Left ventricle myocardium inferior (tissue), 1 donor: ENCODE measurements at regions not wholly inside any gene's neighbourhood (a gene's known extent, or its start where the extent isn't known, plus 50 kb on each side); places are given as distances from the start of the nearest gene placed in this dataset.

Source experiments
- DNase-seq: peaks from one replicate; pipeline ENCODE4 v3.0.0-alpha.2; 2020
- H3K27ac ChIP-seq: fragments of 200-600 bp; replicated peaks from 2 replicates; pipeline ENCODE4 v1.8.0; 2021
- H3K27me3 ChIP-seq: fragments of 200-600 bp; 2 replicates; pipeline ENCODE4 v1.8.0; 2021; ENCODE audit warnings: low read depth
- H3K36me3 ChIP-seq: fragments of 200-600 bp; 2 replicates; pipeline ENCODE4 v1.8.0; 2021
- H3K4me1 ChIP-seq: fragments of 200-600 bp; 2 replicates; pipeline ENCODE4 v1.8.0; 2021
- H3K4me3 ChIP-seq: fragments of 200-600 bp; 2 replicates; pipeline ENCODE4 v1.8.0; 2021; ENCODE audit warnings: mild to moderate bottlenecking, moderate library complexity
- H3K9me3 ChIP-seq: fragments of 200-600 bp; replicated peaks from 2 replicates; pipeline ENCODE4 v1.8.0; 2021
- CTCF ChIP-seq: fragments of 200-600 bp; IDR thresholded peaks from 2 replicates; pipeline ENCODE4 v1.8.0; 2021; ENCODE audit warnings: antibody characterized with exemption, mild to moderate bottlenecking, borderline replicate concordance
- intact Hi-C: fragments of 100-400 bp; cut with micrococcal nuclease; formaldehyde crosslinking; loops from one replicate; pipeline ENCODE4 v1.11.0; 2022
- donor health status: DM: no; HTN: yes; CAD: no; lungs with severe emphysema.

GRCh38 chr1:58979677-58980076, 195.8 kb upstream of the JUN start:
- Histone ChIP-seq H3K27me3 (no peaks in the 10 kb centered on the region), H3K9me3 (no peaks in the 10 kb centered on the region), H3K4me3 (no peak overlapping the region), H3K4me1 (peaks cover 29% of the 10 kb centered on the region), H3K36me3 (no peaks in the 10 kb centered on the region), H3K27ac (no peak overlapping the region)
- DNase-seq: no peak
- intact Hi-C loops: no loop called here
- no peak for TF ChIP-seq CTCF

GRCh38 chr1:58981392-58981791, 197.5 kb upstream of the JUN start:
- intact Hi-C loops: no loop called here
- TF ChIP-seq CTCF: no peak
- Histone ChIP-seq H3K27me3 (no peaks in the 10 kb centered on the region), H3K9me3 (no peaks in the 10 kb centered on the region), H3K27ac (peak overlapping the region; percentile 72), H3K36me3 (no peaks in the 10 kb centered on the region), H3K4me3 (no peak overlapping the region), H3K4me1 (peaks cover 26% of the 10 kb centered on the region)
- DNase-seq: no peak

- H3K4me1 ChIP-seq: peaks cover 36% of the 10 kb centered on the region
- H3K27ac ChIP-seq: peak overlapping the region; percentile 72
- intact Hi-C loops: no loop called here
- no peaks in the 10 kb centered on the region for H3K9me3 ChIP-seq
- no peak overlapping the region for H3K4me3 ChIP-seq
- no peaks in the 10 kb centered on the region for H3K27me3 ChIP-seq
- no peak for TF ChIP-seq CTCF
- peak; percentile 48 for DNase-seq
- H3K36me3 ChIP-seq: no peaks in the 10 kb centered on the region
Measured at GRCh38 chr1:58982259-58982998, 198.6 kb upstream of the JUN start.

- H3K4me1 ChIP-seq: peaks cover 43% of the 10 kb centered on the region
- intact Hi-C loops: no loop called here
- DNase-seq: no peak
- no peaks in the 10 kb centered on the region for H3K36me3 ChIP-seq
- H3K27ac ChIP-seq: peak overlapping the region; percentile 72
- H3K4me3 ChIP-seq: no peak overlapping the region
- H3K9me3 ChIP-seq: no peaks in the 10 kb centered on the region
- no peaks in the 10 kb centered on the region for H3K27me3 ChIP-seq
- no peak for TF ChIP-seq CTCF
Measured at GRCh38 chr1:58983162-58983561, 199.3 kb upstream of the JUN start.

- H3K9me3 ChIP-seq: no peaks in the 10 kb centered on the region
- H3K27me3 ChIP-seq: no peaks in the 10 kb centered on the region
- peak; percentile 24 for TF ChIP-seq CTCF
- no peak for DNase-seq
- peaks cover 46% of the 10 kb centered on the region for H3K4me1 ChIP-seq
- intact Hi-C loops: no loop called here
- no peak overlapping the region for H3K4me3 ChIP-seq
- no peaks in the 10 kb centered on the region for H3K36me3 ChIP-seq
- H3K27ac ChIP-seq: peak overlapping the region; percentile 72
Measured at GRCh38 chr1:58983633-58984245, 199.9 kb upstream of the JUN start.
